ENCODE measurements at regions not wholly inside any gene's neighbourhood (a gene's known extent, or its start where the extent isn't known, plus 50 kb on each side); places are given as distances from the start of the nearest gene placed in this dataset.

DNA sequence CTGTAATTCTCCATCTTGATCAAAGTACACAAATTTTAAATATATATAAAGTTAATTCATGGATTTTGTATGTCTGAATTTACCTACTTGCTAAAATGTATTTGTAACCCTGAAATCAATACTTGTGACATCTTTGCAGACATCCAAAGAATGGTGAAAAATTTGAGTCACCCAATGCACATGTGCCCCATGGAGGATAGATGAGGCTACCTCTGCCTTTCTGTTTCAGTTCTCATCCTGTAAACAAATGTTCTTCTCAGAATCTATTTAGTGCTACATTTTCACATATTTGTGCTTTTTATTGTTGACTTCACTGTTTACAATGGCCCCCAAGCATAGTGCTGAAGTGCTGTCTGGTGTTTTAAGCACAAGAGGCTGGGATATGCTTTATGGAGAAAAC lies 171.5 kb downstream of the LRATD1 start:
- no peak for TF ChIP-seq TAF1 (IDR thresholded peaks at IDR 0.05; ENCODE audit: low read depth)
- TF ChIP-seq RAD21 (IDR thresholded peaks at IDR 0.05; ENCODE audit: low read depth) = no peak
- no peak for TF ChIP-seq ZBTB7A (IDR thresholded peaks at IDR 0.05; ENCODE audit: low read depth)
- TF ChIP-seq, protein P1, sequence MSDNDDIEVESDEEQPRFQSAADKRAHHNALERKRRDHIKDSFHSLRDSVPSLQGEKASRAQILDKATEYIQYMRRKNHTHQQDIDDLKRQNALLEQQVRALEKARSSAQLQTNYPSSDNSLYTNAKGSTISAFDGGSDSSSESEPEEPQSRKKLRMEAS (IDR thresholded peaks at IDR 0.05) = no peak
- TF ChIP-seq NFIC (IDR thresholded peaks at IDR 0.05) = no peak
- TF ChIP-seq CREB1 (IDR thresholded peaks at IDR 0.05; ENCODE audit: low read depth) = no peak
- no peak for TF ChIP-seq EP300 (IDR thresholded peaks at IDR 0.05; ENCODE audit: borderline replicate concordance)
- TF ChIP-seq YY1 (IDR thresholded peaks at IDR 0.05; ENCODE audit: low read depth) = no peak
- TF ChIP-seq, protein P2, sequence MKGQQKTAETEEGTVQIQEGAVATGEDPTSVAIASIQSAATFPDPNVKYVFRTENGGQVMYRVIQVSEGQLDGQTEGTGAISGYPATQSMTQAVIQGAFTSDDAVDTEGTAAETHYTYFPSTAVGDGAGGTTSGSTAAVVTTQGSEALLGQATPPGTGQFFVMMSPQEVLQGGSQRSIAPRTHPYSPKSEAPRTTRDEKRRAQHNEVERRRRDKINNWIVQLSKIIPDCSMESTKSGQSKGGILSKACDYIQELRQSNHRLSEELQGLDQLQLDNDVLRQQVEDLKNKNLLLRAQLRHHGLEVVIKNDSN (IDR thresholded peaks at IDR 0.05) = no peak
- TF ChIP-seq CEBPB (IDR thresholded peaks at IDR 0.05) = no peak
- no peak for TF ChIP-seq TCF12 (IDR thresholded peaks at IDR 0.05; ENCODE audit: low read depth)
